GM12891 (cell line): ENCODE measurements at regions not wholly inside any gene's neighbourhood (a gene's known extent, or its start where the extent isn't known, plus 50 kb on each side); places are given as distances from the start of the nearest gene placed in this dataset.

Experiments used
- POLR2A ChIP-seq: IDR thresholded peaks from 2 replicates; pipeline ENCODE4 v1.6.1; 2011; ENCODE audit warnings: low read depth, low read length, control low read depth
- POLR2AphosphoS5 ChIP-seq: IDR thresholded peaks from 2 replicates; pipeline ENCODE4 v1.6.1; 2011; ENCODE audit warnings: low read depth, low read length, control low read depth
- POU2F2 ChIP-seq: IDR thresholded peaks from 2 replicates; pipeline ENCODE4 v1.6.1; 2011; ENCODE audit warnings: low read depth, mild to moderate bottlenecking, control low read depth, low read length, moderate library complexity
- TAF1 ChIP-seq: IDR thresholded peaks from 2 replicates; pipeline ENCODE4 v1.6.1; 2011; ENCODE audit warnings: low read depth, low read length, control low read depth

DNA sequence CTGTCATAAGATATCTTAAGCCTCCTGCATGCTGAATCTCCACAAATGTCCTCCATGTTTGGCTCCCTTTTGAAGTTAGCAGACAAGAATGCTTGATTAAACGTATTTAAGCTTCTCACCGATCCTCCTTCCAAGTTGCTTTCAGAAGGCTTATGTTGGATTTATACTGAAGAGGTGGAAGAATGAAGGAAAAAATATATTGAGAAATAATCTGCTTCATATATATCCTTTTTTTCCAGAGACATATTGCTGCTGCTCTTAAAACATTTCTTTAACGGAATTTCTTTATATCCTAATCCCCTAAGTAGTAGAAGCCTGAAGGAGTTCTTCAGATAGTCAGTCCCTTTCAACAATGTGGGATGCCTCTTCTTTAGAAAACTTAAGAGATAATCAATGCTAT, 329.0 kb upstream of the MARCKS start:
- TF ChIP-seq TAF1 (no peak), POLR2AphosphoS5 (no peak), POLR2A (no peak), POU2F2 (no peak)
